K562 (cell line): ENCODE measurements at regions not wholly inside any gene's neighbourhood (a gene's known extent, or its start where the extent isn't known, plus 50 kb on each side); places are given as distances from the start of the nearest gene placed in this dataset.

ENCODE experiments used
- FOXJ2 ChIP-seq: fragments of 200-800 bp; sonication (Bioruptor generic); IDR thresholded peaks from 2 replicates; pipeline ENCODE4 v1.6.1; 2016; ENCODE audit warnings: missing genetic modification characterization, missing compliant biosample characterization
- ZNF717 ChIP-seq: fragments of 250-450 bp; sonication (Bioruptor Pico); IDR thresholded peaks from 2 replicates; pipeline ENCODE4 v1.5.0; 2021
- TF ChIP-seq, protein P1 (sequence below): fragments of 250-450 bp; sonication (Bioruptor Pico); IDR thresholded peaks from 2 replicates; pipeline ENCODE4 v1.8.0; 2021; ENCODE audit warnings: mild to moderate bottlenecking, moderate library complexity
- TF ChIP-seq, protein P2 (sequence below): fragments of 450-650 bp; IDR thresholded peaks from 2 replicates; pipeline ENCODE4 v1.6.1; 2016; ENCODE audit warnings: borderline replicate concordance
- TF ChIP-seq, protein P3 (sequence below): fragments of 250-450 bp; sonication (Bioruptor Pico); IDR thresholded peaks from 2 replicates; pipeline ENCODE4 v1.5.0; 2021

- TF ChIP-seq, protein P1, sequence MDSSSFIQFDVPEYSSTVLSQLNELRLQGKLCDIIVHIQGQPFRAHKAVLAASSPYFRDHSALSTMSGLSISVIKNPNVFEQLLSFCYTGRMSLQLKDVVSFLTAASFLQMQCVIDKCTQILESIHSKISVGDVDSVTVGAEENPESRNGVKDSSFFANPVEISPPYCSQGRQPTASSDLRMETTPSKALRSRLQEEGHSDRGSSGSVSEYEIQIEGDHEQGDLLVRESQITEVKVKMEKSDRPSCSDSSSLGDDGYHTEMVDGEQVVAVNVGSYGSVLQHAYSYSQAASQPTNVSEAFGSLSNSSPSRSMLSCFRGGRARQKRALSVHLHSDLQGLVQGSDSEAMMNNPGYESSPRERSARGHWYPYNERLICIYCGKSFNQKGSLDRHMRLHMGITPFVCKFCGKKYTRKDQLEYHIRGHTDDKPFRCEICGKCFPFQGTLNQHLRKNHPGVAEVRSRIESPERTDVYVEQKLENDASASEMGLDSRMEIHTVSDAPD (CRISPR knock-in tag) = no peak
- no peak for TF ChIP-seq ZNF717 (CRISPR knock-in tag)
- TF ChIP-seq FOXJ2 (tag) = no peak
- TF ChIP-seq, protein P2, sequence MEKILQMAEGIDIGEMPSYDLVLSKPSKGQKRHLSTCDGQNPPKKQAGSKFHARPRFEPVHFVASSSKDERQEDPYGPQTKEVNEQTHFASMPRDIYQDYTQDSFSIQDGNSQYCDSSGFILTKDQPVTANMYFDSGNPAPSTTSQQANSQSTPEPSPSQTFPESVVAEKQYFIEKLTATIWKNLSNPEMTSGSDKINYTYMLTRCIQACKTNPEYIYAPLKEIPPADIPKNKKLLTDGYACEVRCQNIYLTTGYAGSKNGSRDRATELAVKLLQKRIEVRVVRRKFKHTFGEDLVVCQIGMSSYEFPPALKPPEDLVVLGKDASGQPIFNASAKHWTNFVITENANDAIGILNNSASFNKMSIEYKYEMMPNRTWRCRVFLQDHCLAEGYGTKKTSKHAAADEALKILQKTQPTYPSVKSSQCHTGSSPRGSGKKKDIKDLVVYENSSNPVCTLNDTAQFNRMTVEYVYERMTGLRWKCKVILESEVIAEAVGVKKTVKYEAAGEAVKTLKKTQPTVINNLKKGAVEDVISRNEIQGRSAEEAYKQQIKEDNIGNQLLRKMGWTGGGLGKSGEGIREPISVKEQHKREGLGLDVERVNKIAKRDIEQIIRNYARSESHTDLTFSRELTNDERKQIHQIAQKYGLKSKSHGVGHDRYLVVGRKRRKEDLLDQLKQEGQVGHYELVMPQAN = no peak
- TF ChIP-seq, protein P3, sequence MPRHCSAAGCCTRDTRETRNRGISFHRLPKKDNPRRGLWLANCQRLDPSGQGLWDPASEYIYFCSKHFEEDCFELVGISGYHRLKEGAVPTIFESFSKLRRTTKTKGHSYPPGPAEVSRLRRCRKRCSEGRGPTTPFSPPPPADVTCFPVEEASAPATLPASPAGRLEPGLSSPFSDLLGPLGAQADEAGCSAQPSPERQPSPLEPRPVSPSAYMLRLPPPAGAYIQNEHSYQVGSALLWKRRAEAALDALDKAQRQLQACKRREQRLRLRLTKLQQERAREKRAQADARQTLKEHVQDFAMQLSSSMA (CRISPR knock-in tag) = no peak
Observed at GRCh38 chrX:125203365-125203736, 116.3 kb upstream of the TEX13C start (continued).
